Left lung (tissue), 4 donors: ENCODE measurements at regions not wholly inside any gene's neighbourhood (a gene's known extent, or its start where the extent isn't known, plus 50 kb on each side); places are given as distances from the start of the nearest gene placed in this dataset.

ENCODE experiments used
- ATAC-seq: fragments of 200-7000 bp; cut with Tn5 transposase; one replicate; pipeline ENCODE4 v1.9.1; 2020; ENCODE audit warnings: moderate library complexity
- DNase-seq, 4 donors: peaks; one replicate each; pipeline ENCODE4 v3.0.0-alpha.2; 2013 to 2020
- H3K27ac ChIP-seq, 2 donors: fragments of 200-600 bp; sonication (generic) in 1 of 2; one replicate each; pipeline versions ENCODE4 v1.5.0 to v1.8.0; 2020 to 2021
- H3K27me3 ChIP-seq, 2 donors: fragments of 200-600 bp; sonication (generic) in 1 of 2; one replicate each; pipeline versions ENCODE4 v1.5.0 to v1.8.0; 2020 to 2021
- H3K36me3 ChIP-seq, 2 donors: fragments of 200-600 bp; sonication (generic) in 1 of 2; one replicate each; pipeline versions ENCODE4 v1.5.0 to v1.8.0; 2020 to 2021
- H3K4me1 ChIP-seq, 2 donors: fragments of 200-600 bp; one replicate each; pipeline ENCODE4 v1.8.0; 2021
- H3K4me3 ChIP-seq, 2 donors: fragments of 200-600 bp; sonication (generic) in 1 of 2; one replicate each; pipeline versions ENCODE4 v1.5.0 to v1.8.0; 2020 to 2021; ENCODE audit warnings: mild to moderate bottlenecking in 1 of 2
- H3K9me3 ChIP-seq, 2 donors: fragments of 200-600 bp; sonication (generic) in 1 of 2; one replicate each; pipeline versions ENCODE4 v1.5.0 to v1.8.0; 2020 to 2021
- intact Hi-C, 2 donors: fragments of 100-400 bp; cut with DNase I; formaldehyde crosslinking; loops; one replicate each; pipeline versions ENCODE4 v1.11.2 to v1.14.2; 2022
- TF ChIP-seq, protein P1 (sequence below), 2 donors: fragments of 200-600 bp; sonication (generic) in 1 of 2; IDR thresholded peaks; one replicate each; pipeline versions ENCODE4 v1.5.0 to v1.8.0; 2021; ENCODE audit warnings: antibody characterized with exemption in 2 of 2
- donor health status: DM: no; HTN: yes; CAD: no.
- donor health status: DM: no; HTN: no; CAD: no.

DNA sequence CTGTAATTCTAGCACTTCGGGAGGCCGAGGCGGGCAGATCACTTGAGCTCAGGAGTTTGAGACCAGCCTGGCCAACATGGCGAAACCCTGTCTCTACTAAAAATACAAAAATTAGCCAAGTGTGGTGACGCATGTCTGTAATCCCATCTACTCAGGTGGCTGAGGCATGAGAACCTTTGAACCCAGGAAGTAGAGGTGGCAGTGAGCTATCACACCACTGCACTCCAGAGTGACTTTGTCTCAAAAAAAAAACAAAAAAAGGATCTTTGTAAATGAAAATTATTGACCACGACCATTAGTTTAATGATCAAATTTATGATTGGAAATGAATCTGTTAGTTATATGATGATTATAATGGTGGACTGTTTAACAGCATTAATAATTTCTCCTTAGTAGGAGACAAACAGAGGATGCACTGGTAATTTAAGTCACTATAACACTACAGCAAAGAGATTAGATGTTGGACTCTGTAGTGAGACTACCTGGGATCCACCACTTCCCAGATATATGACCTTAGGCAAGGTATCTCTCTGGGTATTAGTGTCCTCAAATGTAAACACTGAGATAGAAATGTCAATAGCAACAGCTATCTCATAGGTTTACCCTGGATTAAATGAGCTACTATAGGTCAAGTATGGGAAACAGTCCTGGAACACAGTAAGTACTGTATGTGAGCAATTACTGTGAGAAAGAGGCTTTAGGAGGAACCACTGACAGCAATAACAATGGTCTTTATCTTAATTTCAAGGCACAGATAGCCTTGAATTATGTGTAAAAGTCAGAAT lies 214.7 kb downstream of the NOVA1 start:
- no peaks in the 10 kb centered on the region for H3K27me3 ChIP-seq
- DNase-seq, result no peak
- no peak for ATAC-seq
- H3K36me3 ChIP-seq, result no peaks in the 10 kb centered on the region
- H3K9me3 ChIP-seq, result peaks cover 0 to 4% of the 10 kb centered on the region in 2 donors
- TF ChIP-seq, protein P1, sequence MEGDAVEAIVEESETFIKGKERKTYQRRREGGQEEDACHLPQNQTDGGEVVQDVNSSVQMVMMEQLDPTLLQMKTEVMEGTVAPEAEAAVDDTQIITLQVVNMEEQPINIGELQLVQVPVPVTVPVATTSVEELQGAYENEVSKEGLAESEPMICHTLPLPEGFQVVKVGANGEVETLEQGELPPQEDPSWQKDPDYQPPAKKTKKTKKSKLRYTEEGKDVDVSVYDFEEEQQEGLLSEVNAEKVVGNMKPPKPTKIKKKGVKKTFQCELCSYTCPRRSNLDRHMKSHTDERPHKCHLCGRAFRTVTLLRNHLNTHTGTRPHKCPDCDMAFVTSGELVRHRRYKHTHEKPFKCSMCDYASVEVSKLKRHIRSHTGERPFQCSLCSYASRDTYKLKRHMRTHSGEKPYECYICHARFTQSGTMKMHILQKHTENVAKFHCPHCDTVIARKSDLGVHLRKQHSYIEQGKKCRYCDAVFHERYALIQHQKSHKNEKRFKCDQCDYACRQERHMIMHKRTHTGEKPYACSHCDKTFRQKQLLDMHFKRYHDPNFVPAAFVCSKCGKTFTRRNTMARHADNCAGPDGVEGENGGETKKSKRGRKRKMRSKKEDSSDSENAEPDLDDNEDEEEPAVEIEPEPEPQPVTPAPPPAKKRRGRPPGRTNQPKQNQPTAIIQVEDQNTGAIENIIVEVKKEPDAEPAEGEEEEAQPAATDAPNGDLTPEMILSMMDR (IDR thresholded peaks at IDR 0.05), result no peak
- H3K27ac ChIP-seq, result no peak overlapping the region
- intact Hi-C loops, result no loop called here
- no peak overlapping the region for H3K4me3 ChIP-seq
- no peaks in the 10 kb centered on the region for H3K4me1 ChIP-seq

DNA sequence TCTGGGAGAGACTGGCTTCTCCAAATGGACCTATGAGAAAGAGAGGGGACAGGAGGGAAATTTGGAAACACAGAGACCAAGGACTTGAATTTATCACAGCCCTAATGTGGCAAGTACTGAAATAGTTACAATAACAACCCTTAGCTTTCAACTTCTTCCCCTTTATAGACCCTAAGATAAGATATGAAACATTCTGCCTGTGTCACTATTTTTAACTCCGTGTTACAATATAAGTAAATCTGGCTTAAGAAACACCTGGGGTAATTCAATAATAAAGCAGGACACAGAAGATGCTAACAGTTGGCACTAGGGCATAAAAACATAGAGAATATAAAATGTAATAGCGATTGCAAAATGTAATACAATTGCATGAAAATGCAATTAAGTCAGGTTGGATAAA lies 216.4 kb downstream of the NOVA1 start:
- DNase-seq, result no peak
- Histone ChIP-seq H3K9me3 (peaks cover 0 to 5% of the 10 kb centered on the region in 2 donors), H3K4me3 (no peak overlapping the region), H3K27ac (no peak overlapping the region), H3K4me1 (no peaks in the 10 kb centered on the region), H3K36me3 (no peaks in the 10 kb centered on the region), H3K27me3 (no peaks in the 10 kb centered on the region)
- TF ChIP-seq, protein P1 (IDR thresholded peaks at IDR 0.05), result no peak
- ATAC-seq, result no peak
- intact Hi-C loops, result no loop called here

DNA sequence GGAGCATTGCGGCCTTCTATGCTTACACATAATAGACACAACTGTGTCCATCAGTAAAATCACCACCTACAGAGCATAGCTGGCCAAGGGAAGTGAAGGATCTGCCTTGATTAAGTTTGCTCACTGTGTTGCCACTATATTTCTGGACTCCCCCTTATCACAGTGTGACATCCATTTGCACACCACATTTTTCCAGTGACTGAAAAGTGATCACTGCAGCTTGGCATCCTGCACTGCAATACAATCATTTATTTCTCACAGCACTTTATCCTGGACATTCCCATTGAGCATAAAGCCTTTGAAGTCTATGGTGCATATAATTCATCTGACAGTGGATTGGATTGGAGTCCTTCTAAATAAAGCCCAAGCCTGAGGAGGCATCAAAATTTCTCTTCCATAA lies 217.2 kb downstream of the NOVA1 start:
- intact Hi-C loops, result no loop called here
- TF ChIP-seq, protein P1 (IDR thresholded peaks at IDR 0.05), result no peak
- ATAC-seq (no peak), DNase-seq (no peak)
- no peaks in the 10 kb centered on the region for H3K4me1 ChIP-seq
- no peak overlapping the region for H3K27ac ChIP-seq
- H3K27me3 ChIP-seq, result no peaks in the 10 kb centered on the region
- no peaks in the 10 kb centered on the region for H3K36me3 ChIP-seq
- H3K9me3 ChIP-seq, result peaks cover 0 to 5% of the 10 kb centered on the region in 2 donors
- H3K4me3 ChIP-seq, result no peak overlapping the region

DNA sequence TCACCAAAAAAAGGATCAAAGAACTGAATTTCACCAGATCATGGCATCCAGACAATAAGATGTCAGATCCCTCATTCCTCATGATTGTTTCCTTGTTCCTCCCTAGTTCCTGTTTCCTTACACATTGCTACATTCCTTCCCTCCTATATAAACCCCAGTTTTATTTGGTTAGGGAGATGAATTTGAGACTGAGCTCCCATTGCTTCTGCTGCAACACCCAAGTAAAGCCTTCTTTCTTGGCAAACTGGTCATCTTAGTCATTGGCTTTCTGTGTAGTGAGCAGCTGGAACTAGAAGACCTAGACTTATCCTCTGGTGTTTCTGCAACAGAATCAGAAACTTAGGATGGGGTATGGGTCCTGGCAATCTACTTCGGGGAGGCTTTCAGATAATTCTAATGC lies 217.9 kb downstream of the NOVA1 start:
- ATAC-seq (no peak), DNase-seq (no peak)
- no peaks in the 10 kb centered on the region for H3K27me3 ChIP-seq
- intact Hi-C loops, result no loop called here
- no peaks in the 10 kb centered on the region for H3K36me3 ChIP-seq
- no peaks in the 10 kb centered on the region for H3K4me1 ChIP-seq
- TF ChIP-seq, protein P1 (IDR thresholded peaks at IDR 0.05), result no peak
- H3K9me3 ChIP-seq, result peaks cover 0 to 5% of the 10 kb centered on the region in 2 donors
- H3K27ac ChIP-seq, result no peak overlapping the region
- no peak overlapping the region for H3K4me3 ChIP-seq

DNA sequence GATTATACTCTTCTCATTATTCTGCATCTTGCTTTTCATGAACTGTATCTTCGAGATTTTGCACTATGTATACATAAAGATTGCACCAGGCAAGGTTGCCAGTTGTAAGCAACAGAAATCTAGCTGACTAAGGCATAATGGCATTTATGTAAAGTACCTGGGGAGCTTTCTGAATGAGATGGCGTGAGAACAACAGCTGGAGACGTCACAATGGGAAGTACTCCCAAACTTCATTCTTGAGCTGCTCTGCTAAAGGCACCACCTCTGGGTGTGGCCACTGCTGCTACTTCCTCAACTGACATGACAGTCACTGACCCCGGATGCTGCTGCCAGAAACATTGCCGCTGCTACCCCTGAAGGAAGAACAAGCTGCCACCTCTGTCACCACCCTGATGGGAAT lies 220.7 kb downstream of the NOVA1 start:
- DNase-seq (no peak), ATAC-seq (no peak)
- Histone ChIP-seq H3K4me3 (no peak overlapping the region), H3K9me3 (peaks cover 0 to 5% of the 10 kb centered on the region in 2 donors), H3K27me3 (no peaks in the 10 kb centered on the region), H3K36me3 (no peaks in the 10 kb centered on the region), H3K4me1 (no peaks in the 10 kb centered on the region), H3K27ac (no peak overlapping the region)
- intact Hi-C loops, result no loop called here
- TF ChIP-seq, protein P1 (IDR thresholded peaks at IDR 0.05), result no peak
